ENCODE measurements at regions not wholly inside any gene's neighbourhood (a gene's known extent, or its start where the extent isn't known, plus 50 kb on each side); places are given as distances from the start of the nearest gene placed in this dataset.
"Not testable (repeated sequence)": the region's sequence is repeated elsewhere in the genome, so short reads cannot be mapped to it uniquely, and the experiment has no call there.

DNA sequence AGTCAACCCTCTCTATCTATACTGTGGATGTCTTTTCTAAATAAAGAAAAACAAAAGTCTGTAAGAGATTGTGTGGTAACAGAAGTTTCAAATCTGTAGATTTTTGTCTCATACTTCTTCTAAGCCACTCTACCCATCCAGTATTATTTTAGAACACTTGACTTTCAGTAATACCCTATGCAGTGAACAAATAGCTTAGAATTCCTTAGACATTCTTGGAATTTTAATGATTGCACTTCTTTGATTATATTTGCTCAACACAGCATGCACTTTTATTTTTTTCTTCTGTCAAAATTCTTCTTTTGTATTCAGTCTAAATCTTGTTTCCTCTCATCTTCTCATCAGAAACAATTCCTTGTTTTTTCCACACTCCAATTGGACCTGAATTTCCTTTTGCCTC lies 1080.2 kb downstream of the SUCLG1 start:
- DNase-seq (ENCODE audit: low read depth), result no peak

- DNase-seq (ENCODE audit: low read depth), result no peak
Observed at GRCh38 chr2:83376731-83377130, 1082.3 kb downstream of the SUCLG1 start.

DNA sequence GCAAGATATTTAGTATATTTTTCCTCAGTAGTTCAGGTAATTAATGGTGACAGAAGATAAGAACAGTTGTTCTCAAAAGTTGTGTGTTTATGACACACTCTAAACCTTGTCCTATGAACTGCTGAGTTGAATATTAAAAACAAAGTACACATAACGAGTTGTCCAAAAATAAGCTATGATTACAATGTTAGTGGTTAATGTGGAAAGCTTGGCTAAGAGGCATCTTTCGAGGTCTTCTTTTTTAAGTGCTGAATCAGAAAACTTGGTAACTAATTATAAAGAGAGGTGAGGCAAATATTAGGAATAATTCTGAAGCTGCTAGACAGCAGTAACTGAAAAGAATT lies 1088.7 kb downstream of the SUCLG1 start:
- no peak for DNase-seq (ENCODE audit: low read depth)

DNA sequence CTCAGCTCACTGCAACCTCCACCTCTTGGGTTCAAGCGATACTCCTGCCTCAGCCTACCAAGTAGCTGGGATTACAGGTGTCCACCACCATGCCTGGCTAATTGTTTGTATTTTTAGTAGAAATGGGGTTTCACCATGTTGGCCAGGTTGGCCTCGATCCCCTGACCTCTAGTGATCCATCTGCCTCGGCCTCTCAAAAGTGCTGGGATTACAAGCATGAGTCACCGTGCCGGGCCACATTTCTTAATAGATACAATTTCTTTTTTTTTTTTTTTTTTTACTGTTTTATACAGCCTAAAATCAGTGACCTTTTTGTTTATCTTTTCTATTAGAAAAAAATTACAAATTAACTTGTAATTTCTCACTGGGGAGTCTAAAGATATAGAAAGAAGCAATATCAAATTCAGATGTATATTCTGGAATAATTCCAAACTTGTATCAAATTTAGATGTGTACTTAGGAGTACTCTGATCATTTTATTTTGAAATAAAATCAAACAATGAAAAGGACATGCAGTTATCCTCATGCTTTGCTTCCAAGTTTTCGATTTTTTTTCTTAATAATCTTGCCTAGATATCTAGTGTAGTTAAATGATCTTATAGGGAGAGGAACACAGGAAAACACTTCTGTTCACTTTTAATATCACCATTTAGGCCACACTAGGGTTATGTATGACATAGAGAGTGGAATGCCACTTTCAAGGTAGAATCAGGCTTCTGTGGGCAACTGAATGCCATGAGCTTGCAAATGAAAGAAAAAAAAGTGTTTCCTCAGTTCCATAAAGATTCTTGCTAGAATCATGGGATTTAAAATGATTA lies 1089.3 kb downstream of the SUCLG1 start:
- no peak for DNase-seq (ENCODE audit: low read depth)

DNA sequence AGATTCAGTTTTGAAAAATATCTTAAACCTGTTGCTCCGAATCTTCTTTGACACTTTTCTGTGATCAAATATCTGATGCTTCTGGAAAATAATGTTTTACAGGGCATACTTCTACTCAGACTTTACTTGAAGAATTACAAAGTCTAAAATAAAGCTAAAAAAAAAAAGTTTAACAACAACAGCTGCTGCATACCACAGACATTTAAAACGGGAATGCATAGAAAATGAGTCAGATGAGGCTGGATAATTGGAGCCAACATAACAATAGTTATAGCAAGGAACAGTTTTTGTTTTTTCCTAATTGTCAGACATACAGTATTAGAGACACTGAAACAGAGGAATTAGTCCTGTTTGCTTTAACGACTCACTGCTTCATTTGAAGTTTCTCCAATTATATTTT lies 1090.2 kb downstream of the SUCLG1 start:
- DNase-seq (ENCODE audit: low read depth), result peak; percentile 38

- no peak for DNase-seq (ENCODE audit: low read depth)
Observed at GRCh38 chr2:83368461-83368860, 1090.6 kb downstream of the SUCLG1 start.

- peak; percentile 60 for DNase-seq (ENCODE audit: low read depth)
Observed at GRCh38 chr2:83365476-83365875, 1093.6 kb downstream of the SUCLG1 start.

- DNase-seq (ENCODE audit: low read depth), result peak; percentile 90
Observed at GRCh38 chr2:83364264-83364663, 1094.8 kb downstream of the SUCLG1 start.

DNA sequence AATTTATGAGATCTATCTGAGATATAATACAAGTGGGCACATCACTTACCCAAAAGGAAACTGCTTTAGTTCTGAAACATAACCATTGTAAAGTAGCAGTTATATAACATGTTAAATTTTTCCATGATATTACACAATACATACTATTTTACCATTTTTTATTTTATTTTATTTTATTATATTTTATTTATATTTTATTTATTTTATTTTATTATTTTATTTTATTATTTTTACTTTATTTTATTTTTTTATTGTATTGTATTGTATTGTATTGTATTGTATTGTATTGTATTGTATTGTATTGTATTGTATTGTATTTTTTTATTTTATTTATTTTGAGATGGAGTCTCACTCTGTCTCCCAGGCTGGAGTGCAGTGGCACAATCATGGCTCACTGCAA lies 1095.9 kb downstream of the SUCLG1 start:
- DNase-seq (ENCODE audit: low read depth), result not testable (repeated sequence)

DNA sequence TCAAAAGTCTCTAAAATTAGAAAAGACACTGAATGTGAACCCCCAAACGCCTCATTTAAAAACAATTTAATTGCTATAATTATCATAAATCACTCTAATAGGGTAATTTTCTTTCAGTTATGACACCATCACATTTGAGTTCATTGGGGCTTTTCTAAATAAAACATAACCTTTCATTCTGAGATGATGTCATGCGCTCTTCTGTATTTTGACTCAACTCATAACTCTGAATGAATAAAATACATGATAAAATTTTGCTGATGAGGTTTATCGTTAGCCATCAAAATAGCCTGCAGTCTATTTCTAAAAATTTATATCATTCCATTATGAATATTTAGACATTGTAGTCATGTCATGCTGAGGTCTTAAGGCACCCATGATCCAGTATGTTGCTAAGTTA lies 1099.7 kb downstream of the SUCLG1 start:
- DNase-seq (ENCODE audit: low read depth), result no peak

DNA sequence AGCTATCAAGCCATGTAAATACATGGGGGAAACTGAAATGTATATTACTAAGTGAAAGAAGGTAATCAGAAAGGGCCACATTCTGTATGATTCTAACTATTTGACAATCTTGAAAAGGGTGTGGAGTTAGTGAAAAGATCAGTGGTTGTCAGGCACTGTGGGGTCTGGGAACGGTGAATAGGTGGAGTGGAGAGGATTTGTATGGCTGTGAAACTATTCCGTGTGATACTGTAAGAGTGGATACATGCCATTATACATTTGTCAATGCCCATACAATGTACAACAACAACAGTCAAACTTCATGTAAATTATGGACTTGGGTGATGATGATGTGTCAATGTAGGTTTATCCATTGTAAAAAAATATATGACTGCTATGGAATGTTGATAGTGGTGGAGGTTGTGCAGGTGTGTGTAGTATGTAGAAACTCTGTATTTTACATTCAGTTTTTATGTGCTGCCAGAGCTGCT lies 1116.2 kb downstream of the SUCLG1 start:
- DNase-seq (ENCODE audit: low read depth), result no peak

GRCh38 chr2:83340424-83340823 lies 1118.7 kb downstream of the SUCLG1 start:
- DNase-seq (ENCODE audit: low read depth), result no peak

DNA sequence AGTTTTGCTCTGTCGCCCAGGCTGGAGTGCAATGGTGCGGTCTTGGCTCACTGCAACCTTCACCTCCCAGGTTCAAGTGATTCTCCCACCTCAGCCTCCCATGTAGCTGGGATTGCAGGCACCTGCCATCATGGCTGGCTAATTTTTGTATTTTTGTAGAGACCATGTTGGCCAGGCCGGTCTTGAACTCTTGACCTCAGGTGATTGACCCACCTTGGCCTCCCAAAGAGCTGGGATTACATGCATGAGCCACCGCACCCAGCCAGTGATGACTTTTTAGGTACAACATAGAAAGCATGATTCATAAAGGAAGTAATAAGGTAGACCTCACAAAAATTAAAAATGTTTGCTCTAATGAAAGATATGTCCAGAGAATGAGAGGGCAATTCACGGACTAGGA lies 1119.1 kb downstream of the SUCLG1 start:
- DNase-seq (ENCODE audit: low read depth), result not testable (repeated sequence)

GRCh38 chr2:83331810-83332209 lies 1127.3 kb downstream of the SUCLG1 start:
- DNase-seq (ENCODE audit: low read depth), result no peak

- no peak for DNase-seq (ENCODE audit: low read depth)
Observed at GRCh38 chr2:83323038-83323437, 1136.0 kb downstream of the SUCLG1 start.

DNA sequence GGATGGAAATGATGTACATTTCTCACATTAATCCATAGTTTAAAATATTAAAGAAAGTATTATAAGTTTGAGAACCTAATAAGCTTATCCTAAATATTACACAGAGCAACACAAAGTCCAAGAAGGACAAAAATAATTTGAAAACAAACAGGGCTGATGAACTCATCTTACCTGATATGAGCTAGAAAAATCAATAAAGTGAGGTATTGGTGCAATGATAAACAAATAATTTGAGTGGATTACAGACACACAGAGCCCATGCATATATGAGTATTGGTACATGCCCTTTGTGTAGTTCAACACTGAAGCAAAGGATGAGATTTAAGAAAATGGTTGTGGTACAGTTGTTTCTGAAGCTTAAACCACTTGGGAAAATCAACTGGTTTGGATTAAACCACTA lies 1139.0 kb downstream of the SUCLG1 start:
- no peak for DNase-seq (ENCODE audit: low read depth)

GRCh38 chr2:83305758-83306378 lies 1153.2 kb downstream of the SUCLG1 start:
- no peak for DNase-seq (ENCODE audit: low read depth)

GRCh38 chr2:83291083-83291482 lies 1168.0 kb downstream of the SUCLG1 start:
- DNase-seq (ENCODE audit: low read depth), result no peak

DNA sequence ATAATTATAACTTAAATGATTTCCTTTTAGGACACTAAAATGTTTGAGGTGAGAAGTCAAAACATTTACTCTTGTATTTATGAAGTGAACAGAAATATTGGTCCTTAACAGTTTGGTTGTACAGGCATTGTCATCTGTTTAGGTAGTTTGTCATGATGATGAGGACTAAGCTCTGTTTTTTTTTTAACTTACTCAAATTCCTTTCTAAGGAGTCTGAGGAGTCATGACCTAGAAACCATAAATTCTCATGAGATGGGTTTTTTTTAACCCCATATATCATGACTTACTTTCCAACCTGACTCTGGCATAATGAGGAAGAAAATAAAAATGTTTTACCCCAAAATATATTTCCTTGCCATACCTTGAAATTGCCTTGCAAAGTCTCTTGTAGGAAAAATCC lies 1176.2 kb downstream of the SUCLG1 start:
- DNase-seq (ENCODE audit: low read depth), result no peak

DNA sequence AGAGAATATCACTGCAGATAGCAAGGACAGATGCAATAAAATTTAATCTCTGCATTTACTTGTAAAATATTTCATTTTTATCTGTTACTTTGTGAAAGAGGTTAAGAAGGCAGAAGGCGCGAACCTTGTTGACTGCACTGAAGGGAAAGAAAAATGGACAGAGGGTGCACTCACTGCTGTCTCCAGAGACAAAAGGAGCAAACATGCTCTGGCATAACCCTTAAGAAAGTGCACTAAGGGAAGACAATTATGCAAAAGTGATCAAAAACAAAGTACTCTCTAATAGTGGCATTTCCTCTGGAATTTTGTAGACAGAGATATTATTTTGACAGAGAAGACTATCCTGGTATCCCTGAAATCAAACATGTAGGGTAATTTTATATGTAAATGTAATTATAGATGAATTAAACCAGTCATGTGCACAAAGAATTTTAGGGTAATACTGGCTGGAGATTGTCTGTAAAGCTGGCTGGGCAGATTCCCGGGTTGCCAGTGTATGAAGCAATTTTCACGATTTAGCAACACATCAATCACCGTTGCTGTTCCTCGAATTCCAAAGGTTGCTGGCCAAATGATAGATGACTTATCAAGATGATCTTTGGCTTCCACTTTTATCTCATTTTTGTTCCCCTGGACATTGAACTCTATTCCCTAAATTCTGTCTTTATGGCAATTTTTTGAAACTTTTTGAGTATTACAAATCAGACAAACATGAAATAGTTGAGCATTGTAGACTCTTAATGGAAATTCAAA lies 1176.9 kb downstream of the SUCLG1 start:
- no peak for DNase-seq (ENCODE audit: low read depth)

DNA sequence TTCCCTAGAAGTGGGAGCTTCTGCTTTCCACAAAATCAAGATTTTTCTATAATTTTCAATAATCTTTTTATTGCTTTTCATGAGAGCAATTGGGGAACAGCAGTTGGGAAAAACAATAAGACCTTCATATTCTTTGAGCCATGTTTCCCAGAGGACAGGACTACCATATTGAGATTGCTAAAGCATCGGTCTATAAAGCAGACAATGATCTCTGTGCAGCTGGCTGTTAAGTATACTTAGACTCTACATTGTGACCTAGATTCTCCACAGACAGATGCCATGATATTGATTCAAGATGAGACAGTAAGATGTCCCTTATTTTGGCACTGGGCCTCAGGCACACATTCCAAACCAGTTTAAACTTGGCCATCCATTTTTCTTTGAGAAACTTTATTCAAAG lies 1178.7 kb downstream of the SUCLG1 start:
- no peak for DNase-seq (ENCODE audit: low read depth)

- no peak for DNase-seq (ENCODE audit: low read depth)
Observed at GRCh38 chr2:83273322-83273721, 1185.8 kb downstream of the SUCLG1 start.

DNA sequence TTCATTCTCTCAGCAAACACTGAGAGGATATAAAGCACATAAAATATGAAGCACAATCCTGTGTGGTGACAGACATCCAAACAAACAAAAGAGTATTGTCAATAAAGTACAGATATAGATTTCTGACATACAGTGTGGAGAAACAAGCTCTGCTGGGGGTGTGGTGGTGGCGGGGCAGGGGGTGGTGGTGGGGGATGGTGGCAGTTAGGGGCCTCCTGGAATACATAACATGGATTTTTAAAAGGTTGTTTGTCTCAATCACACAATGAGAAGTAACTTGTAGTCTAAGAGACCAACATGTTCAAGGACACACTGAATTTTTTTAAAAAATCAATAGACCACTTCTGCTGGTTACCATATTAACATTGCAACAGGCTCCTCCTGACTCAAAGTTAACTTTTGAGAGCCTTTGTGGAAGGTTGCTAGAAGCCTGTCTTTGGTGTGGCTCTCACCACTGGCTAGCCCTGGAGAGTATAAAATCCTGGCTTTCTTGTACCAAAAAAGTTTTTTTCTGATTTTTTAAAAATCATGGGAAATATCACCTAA lies 1197.4 kb downstream of the SUCLG1 start:
- DNase-seq (ENCODE audit: low read depth), result no peak
